Jurkat, Clone E6-1 (cell line): ENCODE measurements at regions not wholly inside any gene's neighbourhood (a gene's known extent, or its start where the extent isn't known, plus 50 kb on each side); places are given as distances from the start of the nearest gene placed in this dataset.

Experiments
- DNase-seq: peaks from one replicate; pipeline ENCODE4 v3.0.0-alpha.2; 2011; ENCODE audit warnings: low read depth, low spot score
- H3K4me3 ChIP-seq: 2 replicates; pipeline ENCODE4 v1.5.1; 2011; ENCODE audit warnings: mild to moderate bottlenecking, low read length, control low read depth, moderate library complexity

- H3K4me3 ChIP-seq, result no peak overlapping the region
- no peak for DNase-seq
Observed at GRCh38 chr4:157818946-157819692, 353.7 kb downstream of the GASK1B start.

DNA sequence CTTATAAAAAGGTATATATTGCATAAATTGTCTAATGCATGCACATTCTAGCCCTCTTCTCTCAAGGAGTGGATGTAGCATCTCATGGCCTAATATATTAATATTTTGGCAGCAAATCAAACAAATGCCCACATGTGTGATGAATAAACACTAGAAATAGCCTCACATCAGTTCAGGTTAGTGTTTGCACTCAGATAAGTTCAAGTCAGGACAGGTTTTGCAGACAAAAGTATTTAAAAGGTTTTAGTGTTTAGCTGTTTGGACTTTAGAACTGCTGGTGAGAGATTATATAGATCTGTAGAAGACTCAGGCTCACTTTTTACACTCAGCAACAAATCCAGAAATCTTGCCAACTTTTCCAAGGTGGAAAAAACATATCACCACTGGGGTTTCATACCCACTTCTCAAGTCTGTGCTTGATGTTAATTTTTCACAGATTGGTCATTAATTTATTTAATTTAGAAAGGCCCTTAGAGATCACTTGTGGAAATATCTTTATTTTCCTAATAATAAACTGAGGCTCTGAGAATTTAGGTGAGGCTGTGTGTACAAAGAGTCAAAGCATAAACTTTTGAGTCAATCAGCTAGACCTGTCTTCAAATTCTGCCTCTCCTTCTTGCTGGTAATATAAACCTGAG lies 362.6 kb downstream of the GASK1B start:
- no peak overlapping the region for H3K4me3 ChIP-seq
- no peak for DNase-seq

DNA sequence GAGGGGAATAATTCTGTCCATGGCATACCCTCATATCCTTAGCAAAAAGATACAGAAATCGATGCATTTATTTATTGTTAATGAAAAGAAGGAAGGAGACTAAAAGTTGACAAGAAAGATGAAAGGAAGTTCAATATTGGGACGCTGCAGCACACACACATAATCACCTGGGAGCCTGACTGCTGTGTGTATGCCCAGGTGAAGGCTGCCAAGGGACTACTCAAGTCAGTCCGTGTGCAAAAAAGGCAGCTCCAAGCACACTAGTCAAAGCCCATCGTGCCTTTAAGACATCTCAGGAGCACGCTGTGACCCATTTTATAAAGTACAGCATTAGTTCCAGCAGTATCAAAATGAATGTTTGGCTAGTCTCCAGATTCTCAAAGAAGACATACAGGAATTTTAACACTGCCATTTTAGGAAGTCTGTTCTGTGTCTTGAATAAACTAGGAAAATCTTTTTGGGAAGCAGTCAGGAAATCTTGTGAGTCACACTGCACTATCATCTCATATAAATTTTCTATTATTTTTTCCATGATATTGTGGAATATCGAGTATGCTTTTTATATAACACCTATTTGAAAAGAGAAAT lies 363.9 kb downstream of the GASK1B start:
- DNase-seq, result no peak
- no peak overlapping the region for H3K4me3 ChIP-seq

DNA sequence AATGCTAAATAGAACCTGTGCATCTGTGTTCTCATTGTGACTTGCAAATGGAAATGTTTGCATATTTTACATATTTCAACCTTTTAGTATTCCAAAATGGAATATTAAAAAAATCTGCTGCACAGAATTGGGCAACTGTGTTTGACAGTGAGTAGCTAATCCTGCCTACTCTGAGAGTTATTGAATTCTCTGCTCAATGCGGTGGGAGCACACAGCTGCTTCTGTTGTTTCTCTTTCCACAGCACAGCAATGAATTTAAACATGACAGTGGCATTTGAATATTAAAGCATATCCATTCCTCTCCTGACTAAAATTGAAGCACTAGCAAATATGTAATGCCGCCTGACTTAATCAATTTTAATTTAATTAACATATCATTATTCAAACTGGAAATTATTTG lies 366.6 kb downstream of the GASK1B start:
- DNase-seq, result no peak
- no peak overlapping the region for H3K4me3 ChIP-seq

GRCh38 chr4:157804986-157805385 lies 367.8 kb downstream of the GASK1B start:
- DNase-seq, result peak; percentile 7
- no peak overlapping the region for H3K4me3 ChIP-seq

DNA sequence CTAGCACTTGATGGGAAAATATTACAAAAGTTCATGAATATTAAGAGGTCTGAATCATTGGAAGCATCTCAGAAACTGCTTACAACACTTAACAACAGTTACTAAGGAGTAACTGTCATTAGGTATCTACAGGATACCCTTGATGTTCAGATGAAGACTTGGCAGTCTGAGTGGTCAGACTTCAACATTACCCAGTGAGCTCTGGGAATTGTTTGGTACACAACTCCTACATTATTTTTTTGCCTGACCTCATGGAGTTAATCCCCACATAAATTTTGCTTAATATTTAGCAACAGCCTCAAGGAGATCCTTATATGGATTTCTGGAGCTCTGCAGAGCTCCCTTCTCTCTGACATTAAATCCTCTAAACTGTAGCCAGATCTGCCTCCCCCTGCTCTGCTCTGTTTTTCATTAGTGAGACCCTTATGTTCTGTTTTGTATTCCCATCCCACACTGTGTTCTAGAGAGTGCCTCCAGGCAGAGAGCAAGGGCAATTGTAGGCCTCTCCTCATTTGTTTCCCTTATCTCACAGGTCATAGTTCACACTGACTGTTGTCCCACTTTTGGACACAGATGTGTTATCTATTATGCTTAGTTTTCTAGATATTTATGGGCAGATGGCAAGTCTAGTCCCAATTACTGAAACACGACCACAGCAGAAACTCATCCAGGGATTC lies 368.8 kb downstream of the GASK1B start:
- no peak for DNase-seq

DNA sequence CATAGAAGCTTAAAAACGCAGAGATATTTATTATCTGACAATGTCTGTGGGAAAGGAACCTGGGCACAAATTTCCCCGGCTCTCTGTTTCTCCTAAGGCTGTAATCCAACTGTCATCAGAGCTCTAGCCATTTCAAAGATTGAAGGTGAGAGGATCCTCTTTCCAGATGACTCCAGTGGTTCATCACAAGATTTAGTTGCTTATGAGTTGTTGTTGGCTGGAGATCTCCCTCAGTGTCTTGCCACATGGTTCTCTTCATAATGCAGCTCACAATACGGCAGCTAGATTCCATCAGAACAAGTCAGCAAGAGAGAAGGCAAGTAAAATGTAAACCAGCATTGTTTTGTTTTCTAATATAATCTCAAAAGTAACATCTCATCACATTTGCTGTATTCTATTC lies 369.4 kb downstream of the GASK1B start:
- DNase-seq, result no peak

More for the DNA sequence above, 368.8 kb downstream of the GASK1B start:
- H3K4me3 ChIP-seq, result no peak overlapping the region

DNA sequence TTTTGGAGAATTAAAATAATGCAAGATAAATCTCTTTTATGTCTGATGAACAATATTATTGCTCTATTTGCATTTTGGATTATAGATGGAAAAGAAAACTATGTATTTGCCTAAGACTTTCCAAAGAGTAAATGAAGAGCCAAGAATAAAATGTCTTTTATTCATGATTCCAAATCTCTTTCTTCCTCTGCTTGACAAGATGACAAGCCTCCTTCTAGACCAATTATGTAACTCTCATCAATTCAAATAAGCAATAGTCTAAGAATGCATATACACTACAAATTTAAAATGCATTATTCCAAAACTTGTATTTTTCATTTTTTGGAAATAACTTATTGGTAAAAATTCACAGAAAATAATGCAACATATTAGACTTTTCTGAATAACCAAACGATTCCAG lies 377.3 kb downstream of the GASK1B start:
- no peak overlapping the region for H3K4me3 ChIP-seq
- DNase-seq, result no peak

More for the DNA sequence above, 369.4 kb downstream of the GASK1B start:
- no peak overlapping the region for H3K4me3 ChIP-seq

DNA sequence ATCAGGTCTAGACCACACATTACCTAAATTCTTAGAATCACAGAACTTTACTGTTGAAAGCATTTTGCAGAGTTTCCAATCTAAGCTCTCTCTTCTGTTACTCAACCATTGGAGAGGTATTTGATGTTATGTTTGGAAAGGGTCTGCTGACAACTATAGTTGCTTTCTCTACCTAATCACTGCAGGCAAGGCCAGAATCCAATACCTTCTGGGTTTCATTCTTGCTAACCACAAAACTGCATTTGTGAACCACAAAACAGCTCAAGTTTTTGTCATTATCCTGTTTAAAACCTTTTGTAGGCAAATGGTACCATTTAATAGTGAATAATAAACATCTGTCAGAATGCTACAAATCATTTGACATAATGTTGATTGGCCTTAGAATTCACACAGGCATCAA lies 380.1 kb downstream of the GASK1B start:
- DNase-seq, result no peak
- no peak overlapping the region for H3K4me3 ChIP-seq

- no peak for DNase-seq
- H3K4me3 ChIP-seq, result no peak overlapping the region
Observed at GRCh38 chr4:157791236-157791635, 381.6 kb downstream of the GASK1B start.

DNA sequence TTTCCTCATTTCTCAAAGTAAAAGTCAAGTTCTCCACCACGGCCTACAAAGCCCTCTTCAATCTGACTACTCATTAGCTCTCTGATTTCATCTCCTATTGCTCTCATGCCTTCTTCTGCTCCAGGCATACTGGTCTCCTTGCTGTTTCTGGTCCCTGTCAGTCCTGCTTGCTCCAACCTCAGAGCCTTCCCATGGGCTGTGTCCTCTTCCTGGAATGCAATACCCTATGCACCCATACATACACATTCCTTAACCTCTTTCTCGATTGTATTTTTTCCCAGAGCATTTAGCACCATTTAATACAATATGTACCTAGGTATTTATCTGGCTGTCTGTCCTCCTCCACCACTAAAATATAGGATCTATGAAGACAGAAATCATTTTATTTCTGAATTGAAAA lies 385.2 kb downstream of the GASK1B start:
- H3K4me3 ChIP-seq, result no peak overlapping the region
- no peak for DNase-seq

DNA sequence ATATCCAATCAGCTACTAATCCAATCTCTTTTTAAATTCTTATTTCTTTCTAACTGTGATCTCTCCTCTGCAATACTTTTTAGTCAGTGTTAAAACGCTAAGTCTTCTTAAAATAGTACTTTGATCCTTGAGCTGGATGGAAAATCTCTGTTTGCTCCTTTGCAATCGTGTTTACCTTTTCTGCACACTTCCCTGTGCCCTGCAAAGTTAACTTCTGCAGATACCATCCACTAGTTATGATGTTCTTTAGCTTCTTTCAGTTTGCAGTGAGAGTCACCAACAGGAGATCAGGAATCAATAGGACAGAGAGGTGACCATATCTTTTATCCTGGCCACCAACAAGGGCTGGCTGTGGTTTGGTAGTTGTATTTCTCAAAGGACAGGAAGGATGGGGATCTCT lies 391.5 kb downstream of the GASK1B start:
- DNase-seq, result no peak
- no peak overlapping the region for H3K4me3 ChIP-seq

DNA sequence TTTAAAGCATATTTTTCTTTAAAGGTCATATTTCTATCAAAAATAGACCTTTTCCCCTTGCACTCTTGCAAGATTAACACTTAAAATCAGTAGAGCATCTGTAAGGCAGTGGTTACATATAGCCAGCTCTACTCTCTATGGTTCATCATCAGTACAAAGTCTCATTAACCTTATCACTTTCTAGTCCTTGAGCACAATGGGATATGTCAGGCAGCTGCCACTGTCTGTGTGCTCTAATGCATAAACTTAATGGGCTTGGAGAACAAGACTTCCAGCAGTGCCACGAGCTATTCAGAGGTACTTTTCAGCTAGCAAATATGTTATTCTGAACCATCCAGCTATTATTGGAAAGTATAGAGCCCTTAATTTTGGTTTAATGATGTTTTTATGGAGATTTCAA lies 393.7 kb downstream of the GASK1B start:
- DNase-seq, result no peak

DNA sequence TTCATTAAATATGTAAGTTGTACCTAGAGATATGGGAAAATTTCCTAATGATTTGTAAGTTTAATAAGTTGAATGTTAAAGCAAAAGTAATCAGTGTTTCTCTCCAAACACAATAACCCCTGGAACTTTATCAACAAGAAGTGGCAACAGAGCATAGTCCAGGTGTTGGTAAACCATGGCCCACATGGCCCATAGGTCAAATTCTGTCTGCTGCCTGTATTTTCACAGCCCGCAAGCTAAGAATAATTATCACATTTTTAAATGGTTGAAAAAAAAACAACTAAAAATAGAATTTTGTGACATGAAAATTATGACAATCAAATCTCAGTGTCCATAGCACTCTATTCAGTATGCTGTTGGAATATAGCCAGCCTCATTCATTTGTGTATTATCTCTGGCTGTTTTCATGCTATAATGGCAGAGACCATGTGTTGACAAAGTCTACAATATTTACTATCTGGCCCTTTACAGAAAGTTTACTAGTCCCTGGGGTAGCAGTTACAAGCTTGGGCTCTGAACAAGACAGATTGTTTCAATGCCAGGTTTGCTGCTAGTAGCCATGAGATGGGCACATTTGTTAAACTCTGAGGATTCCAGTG lies 395.8 kb downstream of the GASK1B start:
- H3K4me3 ChIP-seq, result no peak overlapping the region
- DNase-seq, result no peak

More for the DNA sequence above, 393.7 kb downstream of the GASK1B start:
- no peak overlapping the region for H3K4me3 ChIP-seq

DNA sequence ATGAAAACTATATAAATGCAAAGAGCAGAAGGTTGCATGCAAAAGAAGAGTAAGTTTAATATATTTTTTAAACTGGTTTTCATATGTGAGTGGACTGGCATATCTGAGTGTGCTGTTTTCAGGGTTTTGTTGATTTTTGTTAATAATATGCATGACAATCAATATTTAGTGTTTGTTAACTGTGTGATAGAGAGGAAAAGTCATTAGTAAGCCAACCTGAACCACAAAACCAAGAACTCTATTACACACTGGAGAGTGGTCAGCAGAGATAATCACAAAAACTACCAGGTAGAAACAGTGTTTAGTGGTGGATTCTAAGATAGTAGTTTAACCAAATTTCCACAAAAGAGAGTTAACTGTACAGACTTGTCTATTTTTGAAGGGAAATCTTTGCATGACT lies 396.9 kb downstream of the GASK1B start:
- H3K4me3 ChIP-seq, result no peak overlapping the region
- DNase-seq, result no peak

GRCh38 chr4:157772907-157773306 lies 399.9 kb downstream of the GASK1B start:
- DNase-seq, result no peak
- H3K4me3 ChIP-seq, result no peak overlapping the region

GRCh38 chr4:157768419-157768818 lies 404.4 kb downstream of the GASK1B start:
- H3K4me3 ChIP-seq, result no peak overlapping the region
- no peak for DNase-seq

DNA sequence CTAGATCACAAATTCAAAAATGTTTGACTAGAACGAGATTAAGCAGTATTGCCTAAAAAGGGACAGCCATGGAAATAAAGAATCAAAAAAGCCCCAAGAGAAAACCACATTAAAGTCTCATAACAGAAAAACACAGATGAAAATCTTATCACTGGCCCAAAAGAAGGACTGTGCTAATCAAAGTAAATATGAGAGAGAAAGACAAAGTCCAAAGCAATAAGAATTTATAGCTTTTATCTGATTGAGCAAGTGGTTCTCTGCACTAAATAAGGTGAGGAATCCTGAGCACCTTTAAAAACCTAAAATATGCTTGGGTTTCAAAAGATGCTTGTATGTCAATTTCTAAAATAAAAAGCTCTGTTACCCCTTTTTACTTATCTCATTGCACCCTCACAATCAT lies 409.3 kb downstream of the GASK1B start:
- no peak for DNase-seq
- H3K4me3 ChIP-seq, result no peak overlapping the region

DNA sequence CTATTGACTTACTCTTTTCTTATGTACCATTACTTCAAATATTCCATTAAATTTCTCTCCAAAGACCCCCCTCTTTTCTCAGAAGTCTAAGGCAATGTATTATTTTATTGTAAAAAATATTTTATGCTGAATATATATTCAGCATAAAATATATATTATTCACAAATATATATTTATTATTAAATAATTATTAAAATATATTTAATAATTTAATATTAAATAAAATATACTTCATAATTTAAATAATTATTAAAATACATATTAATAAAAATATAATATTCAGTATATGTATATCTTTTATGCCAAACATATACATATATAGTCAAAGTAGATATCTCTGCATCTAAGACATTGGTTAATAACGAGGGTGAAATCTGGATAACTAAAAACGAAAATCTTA lies 418.4 kb downstream of the GASK1B start:
- no peak overlapping the region for H3K4me3 ChIP-seq
- DNase-seq, result no peak

- DNase-seq, result no peak
- no peak overlapping the region for H3K4me3 ChIP-seq
Observed at GRCh38 chr4:157751631-157752030, 421.2 kb downstream of the GASK1B start.
